HCT116 (cell line): ENCODE measurements at regions not wholly inside any gene's neighbourhood (a gene's known extent, or its start where the extent isn't known, plus 50 kb on each side); places are given as distances from the start of the nearest gene placed in this dataset.

Source experiments
- ATAC-seq: fragments of 200-7000 bp; cut with Tn5 transposase; 2 replicates; pipeline ENCODE4 v1.9.1; 2020; ENCODE audit warnings: mild to moderate bottlenecking, moderate library complexity
- BruUV-seq: library from RNA; stranded (reverse); fragments of 400-500 nt; replicated peaks from 2 replicates; lab custom pipeline; 2021; lab: Mats Ljungman, UMichigan
- CTCF ChIA-PET: fragments of 300-600 bp; sonication (Branson Sonifier 250); formaldehyde crosslinking; loops from one replicate; lab custom pipeline; 2021; ENCODE audit warnings: antibody characterized with exemption; lab: Charles Lee
- POLR2A ChIA-PET: fragments of 300-600, 350-600 bp; sonication (Branson Sonifier 250); formaldehyde crosslinking; loops from one replicate; lab custom pipeline; 2021; ENCODE audit warnings: antibody characterized with exemption; lab: Charles Lee
- RAD21 ChIA-PET, 2 experiments: fragments of 300-600 bp; sonication (Branson Sonifier 250); formaldehyde crosslinking; loops; one replicate each; lab custom pipeline; 2023; ENCODE audit warnings: low total read pairs in 2 of 2; ENCODE audit not compliant: uncharacterized antibody in 2 of 2, unreplicated experiment in 2 of 2, low non-redundant PET in 1 of 2; lab: Charles Lee
- DNase-seq: peaks from one replicate; pipeline ENCODE4 v3.0.0-alpha.2; 2010; ENCODE audit warnings: low read depth, low spot score
- H2AFZ ChIP-seq: fragments of 200-600 bp; shearing (Covaris generic), sonication (generic); 2 replicates; pipeline ENCODE4 v1.6.1; 2017; ENCODE audit warnings: low read depth, mixed run types, mixed read lengths, antibody characterized with exemption, low read length; ENCODE audit not compliant: poor library complexity, severe bottlenecking
- H3K27ac ChIP-seq: 2 replicates; pipeline ENCODE4 v1.5.1; 2012; ENCODE audit warnings: low read depth, low read length
- H3K27me3 ChIP-seq: fragments of 200-600 bp; sonication (generic); 2 replicates; pipeline ENCODE4 v1.6.1; 2016; ENCODE audit warnings: mixed run types, low read length, mixed read lengths; ENCODE audit not compliant: insufficient read depth
- H3K36me3 ChIP-seq, 2 experiments: fragments of 200-500 bp in 1 of 2; fragments of 200-600 bp in 1 of 2; sonication (Bioruptor generic) in 1 of 2; sonication (generic) in 1 of 2; 2 replicates each; pipeline versions ENCODE4 v1.5.1 to v1.6.1; 2014 to 2016; ENCODE audit warnings: low read length in 2 of 2, inconsistent platforms in 1 of 2, mixed read lengths in 1 of 2, mixed run types in 1 of 2; ENCODE audit not compliant: insufficient read depth in 2 of 2, control insufficient read depth in 1 of 2
- H3K4me1 ChIP-seq, 2 experiments: fragments of 200-600 bp in 1 of 2; sonication (generic) in 1 of 2; 2 replicates each; pipeline versions ENCODE4 v1.5.1 to v1.6.1; 2012 to 2017; ENCODE audit warnings: low read length in 2 of 2, inconsistent platforms in 1 of 2, mild to moderate bottlenecking in 1 of 2, mixed read lengths in 1 of 2, mixed run types in 1 of 2, moderate library complexity in 1 of 2; ENCODE audit not compliant: insufficient read depth in 2 of 2, control insufficient read depth in 1 of 2
- H3K4me2 ChIP-seq: fragments of 200-600 bp; sonication (generic); 2 replicates; pipeline ENCODE4 v1.6.1; 2017; ENCODE audit warnings: mixed run types, low read length, mixed read lengths
- H3K4me3 ChIP-seq, 2 experiments: fragments of 200-600 bp in 1 of 2; sonication (generic) in 1 of 2; replicated peaks in 1 of 2; 2 replicates each; pipeline ENCODE4 v1.5.1; 2011 to 2016; ENCODE audit warnings: low read length in 2 of 2, control low read depth in 1 of 2, low read depth in 1 of 2, mild to moderate bottlenecking in 1 of 2, mixed read lengths in 1 of 2, mixed run types in 1 of 2
- H3K79me2 ChIP-seq: fragments of 200-600 bp; sonication (generic); 2 replicates; pipeline ENCODE4 v1.6.1; 2017; ENCODE audit warnings: mild to moderate bottlenecking, mixed run types, low read length, moderate library complexity, mixed read lengths; ENCODE audit not compliant: insufficient read depth
- H3K9ac ChIP-seq: fragments of 200-600 bp; sonication (generic); 2 replicates; pipeline ENCODE4 v1.6.1; 2016; ENCODE audit warnings: low read length, mixed read lengths
- H3K9me2 ChIP-seq: fragments of 200-600 bp; sonication (generic), shearing (Covaris generic); 2 replicates; pipeline ENCODE4 v1.6.1; 2017; ENCODE audit warnings: mixed run types, mild to moderate bottlenecking, moderate library complexity; ENCODE audit not compliant: insufficient read depth
- H3K9me3 ChIP-seq, 2 experiments: fragments of 200-500 bp in 1 of 2; fragments of 200-600 bp in 1 of 2; sonication (Bioruptor generic) in 1 of 2; sonication (generic) in 1 of 2; 2 replicates each; pipeline ENCODE4 v1.6.1; 2014 to 2017; ENCODE audit warnings: low read length in 2 of 2, mixed read lengths in 2 of 2, inconsistent platforms in 1 of 2, low read depth in 1 of 2, mild to moderate bottlenecking in 1 of 2, mixed run types in 1 of 2, moderate library complexity in 1 of 2; ENCODE audit not compliant: control insufficient read depth in 1 of 2, insufficient read depth in 1 of 2
- H4K20me1 ChIP-seq: fragments of 200-600 bp; sonication (generic), shearing (Covaris generic); 2 replicates; pipeline ENCODE4 v1.6.1; 2017; ENCODE audit warnings: mixed run types, mild to moderate bottlenecking, moderate library complexity; ENCODE audit not compliant: insufficient read depth
- EGR1 ChIP-seq: IDR thresholded peaks from 2 replicates; pipeline ENCODE4 v1.6.1; 2012; ENCODE audit warnings: low read depth
- EZH2 ChIP-seq: fragments of 200-600 bp; sonication (generic); IDR thresholded peaks from 2 replicates; pipeline ENCODE4 v1.6.1; 2017; ENCODE audit warnings: antibody characterized with exemption, mixed run types
- JUND ChIP-seq: IDR thresholded peaks from 2 replicates; pipeline ENCODE4 v1.6.1; 2012
- POLR2A ChIP-seq: IDR thresholded peaks from 2 replicates; pipeline ENCODE4 v1.7.0; 2011; ENCODE audit warnings: borderline replicate concordance; ENCODE audit not compliant: insufficient read depth, insufficient read length; ENCODE audit errors: extremely low read depth
- POLR2AphosphoS5 ChIP-seq: IDR thresholded peaks from 2 replicates; pipeline ENCODE4 v1.6.1; 2011; ENCODE audit warnings: mild to moderate bottlenecking, low read depth, low read length, moderate library complexity
- SIN3A ChIP-seq: IDR thresholded peaks from 2 replicates; pipeline ENCODE4 v1.6.1; 2012; ENCODE audit warnings: low read depth
- SP1 ChIP-seq: IDR thresholded peaks from 2 replicates; pipeline ENCODE4 v1.6.1; 2012; ENCODE audit warnings: low read depth
- SRF ChIP-seq: IDR thresholded peaks from 2 replicates; pipeline ENCODE4 v1.6.1; 2012; ENCODE audit warnings: low read depth
- TCF7L2 ChIP-seq: IDR thresholded peaks from 2 replicates; pipeline ENCODE4 v1.7.0; 2011; ENCODE audit warnings: borderline replicate concordance, inconsistent platforms; ENCODE audit not compliant: insufficient read depth, insufficient read length; ENCODE audit errors: extremely low read depth
- YY1 ChIP-seq: IDR thresholded peaks from 2 replicates; pipeline ENCODE4 v1.6.1; 2011; ENCODE audit warnings: low read length, low read depth, moderate library complexity, mild to moderate bottlenecking; ENCODE audit not compliant: insufficient replicate concordance; ENCODE audit errors: extremely low read depth
- ZNF274 ChIP-seq: fragments of 200-500 bp; sonication (Bioruptor generic); IDR thresholded peaks from 2 replicates; pipeline ENCODE4 v1.6.1; 2014; ENCODE audit warnings: mild to moderate bottlenecking, low read depth, low read length, inconsistent platforms
- intact Hi-C: fragments of 100-400 bp; cut with micrococcal nuclease; formaldehyde crosslinking; loops from 2 replicates; pipeline ENCODE4 v1.10.0; 2022
- TF ChIP-seq, protein P1 (sequence below): IDR thresholded peaks from 2 replicates; pipeline ENCODE4 v1.6.1; 2011; ENCODE audit warnings: mild to moderate bottlenecking, low read length, moderate library complexity; ENCODE audit not compliant: insufficient replicate concordance; ENCODE audit errors: extremely low read depth
- TF ChIP-seq, protein P2 (sequence below), 3 experiments: fragments of 200-600 bp in 1 of 3; sonication (generic) in 1 of 3; IDR thresholded peaks in 2 of 3; conservative IDR thresholded peaks in 1 of 3; 2 replicates each; pipeline ENCODE4 v1.5.1; 2012 to 2017; ENCODE audit warnings: low read depth in 2 of 3, low read length in 2 of 3, antibody characterized with exemption in 1 of 3, borderline replicate concordance in 1 of 3, control low read depth in 1 of 3, mild to moderate bottlenecking in 1 of 3, mixed read lengths in 1 of 3, mixed run types in 1 of 3, moderate library complexity in 1 of 3; ENCODE audit not compliant: insufficient read depth in 1 of 3
- TF ChIP-seq, protein P3 (sequence below): IDR thresholded peaks from 2 replicates; pipeline ENCODE4 v1.6.1; 2012

DNA sequence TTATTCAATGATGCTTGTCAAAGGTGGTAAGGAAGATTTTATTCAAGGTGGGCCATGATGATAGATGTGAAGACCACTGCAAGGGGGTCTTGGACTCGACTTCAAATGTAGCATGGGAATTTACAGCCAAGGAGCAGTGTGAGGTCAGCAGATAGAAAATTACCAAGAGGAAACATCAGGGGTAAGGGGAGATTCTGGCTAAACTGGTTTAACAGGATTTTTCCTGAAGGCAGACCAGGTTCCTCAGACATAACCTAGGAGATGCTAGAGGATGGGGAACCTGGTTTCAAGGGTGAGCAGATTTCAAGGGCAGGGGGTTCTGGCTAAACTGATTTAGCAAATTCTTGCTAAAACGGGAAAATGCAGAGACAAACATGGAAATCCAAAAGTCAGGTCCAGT, 464.9 kb downstream of the TAFA4 start (continued):
- TF ChIP-seq, protein P1, sequence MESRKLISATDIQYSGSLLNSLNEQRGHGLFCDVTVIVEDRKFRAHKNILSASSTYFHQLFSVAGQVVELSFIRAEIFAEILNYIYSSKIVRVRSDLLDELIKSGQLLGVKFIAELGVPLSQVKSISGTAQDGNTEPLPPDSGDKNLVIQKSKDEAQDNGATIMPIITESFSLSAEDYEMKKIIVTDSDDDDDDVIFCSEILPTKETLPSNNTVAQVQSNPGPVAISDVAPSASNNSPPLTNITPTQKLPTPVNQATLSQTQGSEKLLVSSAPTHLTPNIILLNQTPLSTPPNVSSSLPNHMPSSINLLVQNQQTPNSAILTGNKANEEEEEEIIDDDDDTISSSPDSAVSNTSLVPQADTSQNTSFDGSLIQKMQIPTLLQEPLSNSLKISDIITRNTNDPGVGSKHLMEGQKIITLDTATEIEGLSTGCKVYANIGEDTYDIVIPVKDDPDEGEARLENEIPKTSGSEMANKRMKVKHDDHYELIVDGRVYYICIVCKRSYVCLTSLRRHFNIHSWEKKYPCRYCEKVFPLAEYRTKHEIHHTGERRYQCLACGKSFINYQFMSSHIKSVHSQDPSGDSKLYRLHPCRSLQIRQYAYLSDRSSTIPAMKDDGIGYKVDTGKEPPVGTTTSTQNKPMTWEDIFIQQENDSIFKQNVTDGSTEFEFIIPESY: no peak
- TF ChIP-seq POLR2A: no peak
- no peak for TF ChIP-seq TCF7L2

DNA sequence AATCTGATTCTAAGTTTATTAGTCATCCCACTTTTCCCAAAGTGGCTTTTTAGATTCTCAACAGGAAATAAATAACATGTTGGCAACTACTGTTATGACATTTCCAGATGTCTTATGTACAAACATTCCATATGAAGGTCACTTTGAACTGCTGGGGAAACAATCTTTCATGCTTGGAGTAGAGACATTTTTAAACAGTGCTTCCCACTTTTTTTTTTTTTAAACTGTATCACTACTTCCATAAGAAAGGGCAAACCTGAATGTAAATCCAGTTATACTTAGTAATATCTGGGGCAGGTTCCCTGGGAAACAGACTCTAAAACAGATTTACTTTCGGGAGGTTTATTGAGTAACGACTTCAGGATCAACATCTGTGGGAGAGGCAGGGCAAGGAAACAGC, 473.8 kb downstream of the TAFA4 start:
- Histone ChIP-seq H3K4me2 (no peak overlapping the region), H3K9me3 (peaks cover 0 to 24% of the 10 kb centered on the region in 2 experiments; a peak in 2 of 4 replicates), H3K79me2 (no peaks in the 10 kb centered on the region), H2AFZ (no peak overlapping the region), H3K9ac (no peak overlapping the region), H3K27me3 (no peaks in the 10 kb centered on the region), H3K4me1 (no peaks in the 10 kb centered on the region), H3K4me3 (no peak overlapping the region), H3K36me3 (no peaks in the 10 kb centered on the region), H4K20me1 (no peaks in the 10 kb centered on the region), H3K9me2 (no peaks in the 10 kb centered on the region), H3K27ac (no peak overlapping the region)
- ATAC-seq (no peak), DNase-seq (no peak)
- intact Hi-C loops: no loop called here
- ChIA-PET RAD21 (no interaction called here), POLR2A (no interaction called here), CTCF (no interaction called here)
- BruUV-seq: no TSS peak
- TF ChIP-seq SIN3A (no peak), SP1 (no peak), EZH2 (no peak), SRF (no peak), ZNF274 (no peak), POLR2A (no peak), YY1 (no peak), POLR2AphosphoS5 (no peak), EGR1 (no peak), JUND (no peak)
- TF ChIP-seq, protein P2, sequence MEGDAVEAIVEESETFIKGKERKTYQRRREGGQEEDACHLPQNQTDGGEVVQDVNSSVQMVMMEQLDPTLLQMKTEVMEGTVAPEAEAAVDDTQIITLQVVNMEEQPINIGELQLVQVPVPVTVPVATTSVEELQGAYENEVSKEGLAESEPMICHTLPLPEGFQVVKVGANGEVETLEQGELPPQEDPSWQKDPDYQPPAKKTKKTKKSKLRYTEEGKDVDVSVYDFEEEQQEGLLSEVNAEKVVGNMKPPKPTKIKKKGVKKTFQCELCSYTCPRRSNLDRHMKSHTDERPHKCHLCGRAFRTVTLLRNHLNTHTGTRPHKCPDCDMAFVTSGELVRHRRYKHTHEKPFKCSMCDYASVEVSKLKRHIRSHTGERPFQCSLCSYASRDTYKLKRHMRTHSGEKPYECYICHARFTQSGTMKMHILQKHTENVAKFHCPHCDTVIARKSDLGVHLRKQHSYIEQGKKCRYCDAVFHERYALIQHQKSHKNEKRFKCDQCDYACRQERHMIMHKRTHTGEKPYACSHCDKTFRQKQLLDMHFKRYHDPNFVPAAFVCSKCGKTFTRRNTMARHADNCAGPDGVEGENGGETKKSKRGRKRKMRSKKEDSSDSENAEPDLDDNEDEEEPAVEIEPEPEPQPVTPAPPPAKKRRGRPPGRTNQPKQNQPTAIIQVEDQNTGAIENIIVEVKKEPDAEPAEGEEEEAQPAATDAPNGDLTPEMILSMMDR (IDR thresholded peaks at IDR 0.05 in 2 of 3, conservative IDR thresholded peaks at IDR 0.05 in 1 of 3; ENCODE audit: borderline replicate concordance in 1 of 3, insufficient read depth in 1 of 3, low read depth in 2 of 3, low read length in 2 of 3): no peak
- TF ChIP-seq, protein P3, sequence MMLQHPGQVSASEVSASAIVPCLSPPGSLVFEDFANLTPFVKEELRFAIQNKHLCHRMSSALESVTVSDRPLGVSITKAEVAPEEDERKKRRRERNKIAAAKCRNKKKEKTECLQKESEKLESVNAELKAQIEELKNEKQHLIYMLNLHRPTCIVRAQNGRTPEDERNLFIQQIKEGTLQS: no peak
